Smooth muscle cell (in vitro differentiated cells): ENCODE measurements at regions not wholly inside any gene's neighbourhood (a gene's known extent, or its start where the extent isn't known, plus 50 kb on each side); places are given as distances from the start of the nearest gene placed in this dataset.

Experiments
- DNase-seq: peaks from one replicate; lab custom pipeline; 2025; ENCODE audit not compliant: unreplicated experiment; lab: John Stamatoyannopoulos, UW
- H2AFZ ChIP-seq: fragments of 200-600 bp; sonication (generic); 2 replicates; pipeline ENCODE4 v1.6.0; 2016; ENCODE audit warnings: antibody characterized with exemption, low read depth, mild to moderate bottlenecking
- H3F3A ChIP-seq: fragments of 200-600 bp; sonication (generic); 2 replicates; pipeline ENCODE4 v1.6.0; 2017; ENCODE audit warnings: antibody characterized with exemption, low read depth
- H3K27ac ChIP-seq: fragments of 200-600 bp; sonication (generic); 2 replicates; pipeline ENCODE4 v1.5.1; 2016; ENCODE audit warnings: low read depth, mild to moderate bottlenecking
- H3K27me3 ChIP-seq: fragments of 200-600 bp; sonication (generic); 2 replicates; pipeline ENCODE4 v1.6.1; 2016; ENCODE audit warnings: low read depth, mild to moderate bottlenecking
- H3K36me3 ChIP-seq: fragments of 200-600 bp; sonication (generic); 2 replicates; pipeline ENCODE4 v1.5.1; 2016; ENCODE audit warnings: low read depth
- H3K4me1 ChIP-seq: fragments of 200-600 bp; sonication (generic); 2 replicates; pipeline ENCODE4 v1.5.1; 2016; ENCODE audit warnings: low read depth
- H3K4me2 ChIP-seq: fragments of 200-600 bp; sonication (generic); 2 replicates; pipeline ENCODE4 v1.6.0; 2016; ENCODE audit warnings: mild to moderate bottlenecking
- H3K4me3 ChIP-seq: fragments of 200-600 bp; sonication (generic); 2 replicates; pipeline ENCODE4 v1.5.1; 2016; ENCODE audit warnings: mild to moderate bottlenecking
- H3K79me2 ChIP-seq: fragments of 200-600 bp; sonication (generic); 2 replicates; pipeline ENCODE4 v1.6.0; 2016; ENCODE audit warnings: low read depth, mild to moderate bottlenecking
- H3K9ac ChIP-seq: fragments of 200-600 bp; sonication (generic); 2 replicates; pipeline ENCODE4 v1.6.0; 2016; ENCODE audit warnings: low read depth
- H3K9me3 ChIP-seq: fragments of 200-600 bp; sonication (generic); replicated peaks from 2 replicates; pipeline ENCODE4 v1.5.1; 2016; ENCODE audit warnings: low read depth
- H4K20me1 ChIP-seq: fragments of 200-600 bp; sonication (generic); 2 replicates; pipeline ENCODE4 v1.6.0; 2016; ENCODE audit warnings: low read depth
- WGBS: methylation state at CpG from one replicate; pipeline ENCODE4 v1.1.7; 2016; ENCODE audit warnings: low lambda C conversion rate; 5-methylcytosine and 5-hydroxymethylcytosine counted together
- TF ChIP-seq, protein P1 (sequence below): fragments of 200-600 bp; sonication (generic); IDR thresholded peaks from 2 replicates; pipeline ENCODE4 v1.5.1; 2017; ENCODE audit warnings: borderline replicate concordance, mild to moderate bottlenecking, antibody characterized with exemption; ENCODE audit not compliant: insufficient read depth, poor library complexity, severe bottlenecking

DNA sequence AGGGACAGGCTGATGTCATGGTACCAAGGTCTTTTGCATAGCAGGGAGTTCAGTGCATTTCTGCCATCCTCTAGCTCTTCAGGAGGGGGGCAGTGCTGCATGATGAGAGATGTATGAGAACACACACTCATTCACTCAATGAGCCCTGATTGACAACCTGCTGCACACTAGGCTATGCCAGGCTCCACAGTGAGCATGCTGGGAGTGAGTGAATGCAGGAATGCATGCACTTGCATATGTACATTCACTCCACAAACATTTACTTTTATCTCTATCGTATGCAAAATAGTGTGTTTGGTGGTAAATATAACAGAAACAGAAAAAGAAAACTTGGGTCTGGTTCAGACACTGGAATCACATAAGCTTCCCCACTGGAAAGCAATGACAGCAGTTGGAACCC lies 374.1 kb upstream of the C16orf82 start:
- Histone ChIP-seq H3K4me3 (no peak overlapping the region), H3K36me3 (no peaks in the 10 kb centered on the region), H3K79me2 (no peaks in the 10 kb centered on the region), H3K4me1 (no peaks in the 10 kb centered on the region), H3K27me3 (no peaks in the 10 kb centered on the region), H3K4me2 (no peak overlapping the region), H2AFZ (no peak overlapping the region), H3K27ac (no peak overlapping the region), H3F3A (no peaks in the 10 kb centered on the region), H3K9ac (no peak overlapping the region), H3K9me3 (no peaks in the 10 kb centered on the region), H4K20me1 (no peaks in the 10 kb centered on the region)
- TF ChIP-seq, protein P1, sequence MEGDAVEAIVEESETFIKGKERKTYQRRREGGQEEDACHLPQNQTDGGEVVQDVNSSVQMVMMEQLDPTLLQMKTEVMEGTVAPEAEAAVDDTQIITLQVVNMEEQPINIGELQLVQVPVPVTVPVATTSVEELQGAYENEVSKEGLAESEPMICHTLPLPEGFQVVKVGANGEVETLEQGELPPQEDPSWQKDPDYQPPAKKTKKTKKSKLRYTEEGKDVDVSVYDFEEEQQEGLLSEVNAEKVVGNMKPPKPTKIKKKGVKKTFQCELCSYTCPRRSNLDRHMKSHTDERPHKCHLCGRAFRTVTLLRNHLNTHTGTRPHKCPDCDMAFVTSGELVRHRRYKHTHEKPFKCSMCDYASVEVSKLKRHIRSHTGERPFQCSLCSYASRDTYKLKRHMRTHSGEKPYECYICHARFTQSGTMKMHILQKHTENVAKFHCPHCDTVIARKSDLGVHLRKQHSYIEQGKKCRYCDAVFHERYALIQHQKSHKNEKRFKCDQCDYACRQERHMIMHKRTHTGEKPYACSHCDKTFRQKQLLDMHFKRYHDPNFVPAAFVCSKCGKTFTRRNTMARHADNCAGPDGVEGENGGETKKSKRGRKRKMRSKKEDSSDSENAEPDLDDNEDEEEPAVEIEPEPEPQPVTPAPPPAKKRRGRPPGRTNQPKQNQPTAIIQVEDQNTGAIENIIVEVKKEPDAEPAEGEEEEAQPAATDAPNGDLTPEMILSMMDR = no peak
- DNase-seq = no peak
- 93% methylated on average over 1 of the region's 1 CpG for WGBS

- H3K4me1 ChIP-seq = no peaks in the 10 kb centered on the region
- no peak overlapping the region for H3K4me2 ChIP-seq
- H3K4me3 ChIP-seq = no peak overlapping the region
- no peak overlapping the region for H2AFZ ChIP-seq
- no peak overlapping the region for H3K27ac ChIP-seq
- no peak for DNase-seq
- H3F3A ChIP-seq = no peaks in the 10 kb centered on the region
- no peaks in the 10 kb centered on the region for H3K36me3 ChIP-seq
- no peaks in the 10 kb centered on the region for H3K9me3 ChIP-seq
- H3K27me3 ChIP-seq = no peaks in the 10 kb centered on the region
- TF ChIP-seq, protein P1 = no peak
- no peaks in the 10 kb centered on the region for H4K20me1 ChIP-seq
- H3K9ac ChIP-seq = no peak overlapping the region
- 88% methylated on average over 2 of the region's 2 CpGs for WGBS
- no peaks in the 10 kb centered on the region for H3K79me2 ChIP-seq
Measured at GRCh38 chr16:26697807-26698206, 368.9 kb upstream of the C16orf82 start.

GRCh38 chr16:26700250-26700649 lies 366.5 kb upstream of the C16orf82 start:
- Histone ChIP-seq H3K9ac (no peak overlapping the region), H3K4me1 (no peaks in the 10 kb centered on the region), H2AFZ (no peak overlapping the region), H3K36me3 (no peaks in the 10 kb centered on the region), H4K20me1 (no peaks in the 10 kb centered on the region), H3K9me3 (no peaks in the 10 kb centered on the region), H3K4me2 (no peak overlapping the region), H3K27me3 (no peaks in the 10 kb centered on the region), H3K4me3 (no peak overlapping the region), H3K27ac (no peak overlapping the region), H3K79me2 (no peaks in the 10 kb centered on the region), H3F3A (no peaks in the 10 kb centered on the region)
- WGBS = 63% methylated on average over 1 of the region's 1 CpG
- DNase-seq = no peak
- TF ChIP-seq, protein P1 = no peak

DNA sequence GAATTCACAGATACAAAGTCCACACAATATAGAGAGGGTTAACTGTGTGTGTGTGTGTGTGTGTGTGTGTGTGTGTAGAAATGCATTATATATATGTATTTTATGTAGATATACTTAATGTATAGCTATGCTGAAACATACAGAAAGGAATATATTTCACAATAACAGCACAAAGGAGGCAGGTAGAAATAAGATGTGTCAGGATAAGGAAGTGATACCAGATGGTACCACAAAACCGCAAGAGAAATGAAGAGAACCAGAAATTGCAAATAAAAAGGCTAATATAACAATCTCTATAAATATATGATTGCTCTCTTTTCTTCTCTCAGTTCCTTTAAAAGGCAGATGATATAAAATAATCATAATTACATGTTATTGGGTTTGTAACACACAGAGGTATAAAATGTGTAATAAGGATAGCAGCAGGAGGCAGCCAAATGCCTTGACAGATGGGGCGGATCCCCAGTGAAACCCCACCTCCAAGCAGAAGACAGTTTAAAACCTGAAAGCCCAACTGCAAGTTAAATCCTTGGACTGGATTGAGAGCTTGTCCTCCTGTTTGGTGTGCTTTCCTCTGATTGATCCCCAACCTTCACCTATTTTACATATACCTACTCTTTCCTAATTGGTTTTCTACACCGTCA lies 365.4 kb upstream of the C16orf82 start:
- Histone ChIP-seq H2AFZ (no peak overlapping the region), H3K4me1 (no peaks in the 10 kb centered on the region), H3K27ac (no peak overlapping the region), H4K20me1 (no peaks in the 10 kb centered on the region), H3K79me2 (no peaks in the 10 kb centered on the region), H3K4me2 (no peak overlapping the region), H3K27me3 (no peaks in the 10 kb centered on the region), H3K9ac (no peak overlapping the region), H3K4me3 (no peak overlapping the region), H3K9me3 (no peaks in the 10 kb centered on the region), H3K36me3 (no peaks in the 10 kb centered on the region), H3F3A (no peaks in the 10 kb centered on the region)
- 94% methylated on average over 3 of the region's 3 CpGs for WGBS
- no peak for DNase-seq
- TF ChIP-seq, protein P1 = no peak
